ENCODE measurements at regions not wholly inside any gene's neighbourhood (a gene's known extent, or its start where the extent isn't known, plus 50 kb on each side); places are given as distances from the start of the nearest gene placed in this dataset.

GRCh38 chr1:199089393-199090122 is 450.7 kb downstream of the PTPRC start:
- TF ChIP-seq REST (IDR thresholded peaks at IDR 0.05; ENCODE audit: insufficient read depth in 1 of 2, low read depth in 2 of 2, low read length in 2 of 2) (no peak), SIN3A (IDR thresholded peaks at IDR 0.05; ENCODE audit: borderline replicate concordance, insufficient read depth, low read length) (no peak), POLR2AphosphoS5 (IDR thresholded peaks at IDR 0.05; ENCODE audit: low read depth, low read length) (no peak), TAF1 (IDR thresholded peaks at IDR 0.05; ENCODE audit: borderline replicate concordance, insufficient read depth, low read length) (no peak), FOXP2 (optimal IDR thresholded peaks at IDR 0.05; ENCODE audit: borderline replicate concordance, extremely low read depth, extremely low read length, insufficient read depth) (no peak)

GRCh38 chr1:199096591-199096990 is 457.8 kb downstream of the PTPRC start:
- TF ChIP-seq SIN3A (IDR thresholded peaks at IDR 0.05; ENCODE audit: borderline replicate concordance, insufficient read depth, low read length), result no peak
- no peak for TF ChIP-seq POLR2AphosphoS5 (IDR thresholded peaks at IDR 0.05; ENCODE audit: low read depth, low read length)
- TF ChIP-seq REST (IDR thresholded peaks at IDR 0.05; ENCODE audit: insufficient read depth in 1 of 2, low read depth in 2 of 2, low read length in 2 of 2), result no peak
- no peak for TF ChIP-seq FOXP2 (optimal IDR thresholded peaks at IDR 0.05; ENCODE audit: borderline replicate concordance, extremely low read depth, extremely low read length, insufficient read depth)
- TF ChIP-seq TAF1 (IDR thresholded peaks at IDR 0.05; ENCODE audit: borderline replicate concordance, insufficient read depth, low read length), result no peak

GRCh38 chr1:199098468-199098867 is 459.6 kb downstream of the PTPRC start:
- no peak for TF ChIP-seq POLR2AphosphoS5 (IDR thresholded peaks at IDR 0.05; ENCODE audit: low read depth, low read length)
- TF ChIP-seq TAF1 (IDR thresholded peaks at IDR 0.05; ENCODE audit: borderline replicate concordance, insufficient read depth, low read length), result no peak
- TF ChIP-seq FOXP2 (optimal IDR thresholded peaks at IDR 0.05; ENCODE audit: borderline replicate concordance, extremely low read depth, extremely low read length, insufficient read depth), result no peak
- no peak for TF ChIP-seq SIN3A (IDR thresholded peaks at IDR 0.05; ENCODE audit: borderline replicate concordance, insufficient read depth, low read length)
- TF ChIP-seq REST (IDR thresholded peaks at IDR 0.05; ENCODE audit: insufficient read depth in 1 of 2, low read depth in 2 of 2, low read length in 2 of 2), result no peak

- TF ChIP-seq SIN3A (IDR thresholded peaks at IDR 0.05; ENCODE audit: borderline replicate concordance, insufficient read depth, low read length) (no peak), FOXP2 (optimal IDR thresholded peaks at IDR 0.05; ENCODE audit: borderline replicate concordance, extremely low read depth, extremely low read length, insufficient read depth) (no peak), TAF1 (IDR thresholded peaks at IDR 0.05; ENCODE audit: borderline replicate concordance, insufficient read depth, low read length) (no peak), POLR2AphosphoS5 (IDR thresholded peaks at IDR 0.05; ENCODE audit: low read depth, low read length) (no peak), REST (IDR thresholded peaks at IDR 0.05; ENCODE audit: insufficient read depth in 1 of 2, low read depth in 2 of 2, low read length in 2 of 2) (no peak)
Measured at GRCh38 chr1:199101139-199101538, 462.3 kb downstream of the PTPRC start.

All from PFSK-1 (cell line).